ENCODE measurements at regions not wholly inside any gene's neighbourhood (a gene's known extent, or its start where the extent isn't known, plus 50 kb on each side); places are given as distances from the start of the nearest gene placed in this dataset.

GRCh38 chr5:119878712-119879111, 249.4 kb downstream of the FAM170A start:
- no peak for DNase-seq (ENCODE audit: low read depth in 4 of 4, low spot score in 3 of 4)

- no peak for DNase-seq (ENCODE audit: low read depth in 4 of 4, low spot score in 3 of 4)
These were observed 250.1 kb downstream of the FAM170A start for GRCh38 chr5:119879446-119879845.

GRCh38 chr5:119895066-119895465, 265.7 kb downstream of the FAM170A start:
- DNase-seq (ENCODE audit: low read depth in 4 of 4, low spot score in 3 of 4): no peak

- DNase-seq (ENCODE audit: low read depth in 4 of 4, low spot score in 3 of 4): no peak
These were observed 267.6 kb downstream of the FAM170A start for GRCh38 chr5:119896826-119897536.

GRCh38 chr5:119897537-119898370, 268.4 kb downstream of the FAM170A start:
- no peak for DNase-seq (ENCODE audit: low read depth in 4 of 4, low spot score in 3 of 4)

- DNase-seq (ENCODE audit: low read depth in 4 of 4, low spot score in 3 of 4): no peak
These were observed 270.6 kb downstream of the FAM170A start for GRCh38 chr5:119899981-119900380.

GRCh38 chr5:119902593-119902992, 273.2 kb downstream of the FAM170A start:
- DNase-seq (ENCODE audit: low read depth in 4 of 4, low spot score in 3 of 4): no peak

GRCh38 chr5:119913425-119913824, 284.1 kb downstream of the FAM170A start:
- DNase-seq (ENCODE audit: low read depth in 4 of 4, low spot score in 3 of 4): no peak

GRCh38 chr5:119919279-119919678, 289.9 kb downstream of the FAM170A start:
- no peak for DNase-seq (ENCODE audit: low read depth in 4 of 4, low spot score in 3 of 4)

GRCh38 chr5:119926301-119926700, 296.9 kb downstream of the FAM170A start:
- DNase-seq (ENCODE audit: low read depth in 4 of 4, low spot score in 3 of 4): no peak

GRCh38 chr5:119928974-119929373, 299.6 kb downstream of the FAM170A start:
- DNase-seq (ENCODE audit: low read depth in 4 of 4, low spot score in 3 of 4): no peak

- no peak for DNase-seq (ENCODE audit: low read depth in 4 of 4, low spot score in 3 of 4)
These were observed 301.1 kb downstream of the FAM170A start for GRCh38 chr5:119930490-119930889.

GRCh38 chr5:119943148-119943547, 313.8 kb downstream of the FAM170A start:
- DNase-seq (ENCODE audit: low read depth in 4 of 4, low spot score in 3 of 4): no peak

- DNase-seq (ENCODE audit: low read depth in 4 of 4, low spot score in 3 of 4): no peak
These were observed 316.3 kb downstream of the FAM170A start for GRCh38 chr5:119945691-119946090.

GRCh38 chr5:119948162-119948561, 318.8 kb downstream of the FAM170A start:
- no peak for DNase-seq (ENCODE audit: low read depth in 4 of 4, low spot score in 3 of 4)

GRCh38 chr5:119949426-119949999, 320.2 kb downstream of the FAM170A start:
- DNase-seq (ENCODE audit: low read depth in 4 of 4, low spot score in 3 of 4): no peak

- no peak for DNase-seq (ENCODE audit: low read depth in 4 of 4, low spot score in 3 of 4)
These were observed 322.1 kb downstream of the FAM170A start for GRCh38 chr5:119951330-119951934.

- DNase-seq (ENCODE audit: low read depth in 4 of 4, low spot score in 3 of 4): no peak
These were observed 324.1 kb downstream of the FAM170A start for GRCh38 chr5:119953474-119953873.

- no peak for DNase-seq (ENCODE audit: low read depth in 4 of 4, low spot score in 3 of 4)
These were observed 324.7 kb downstream of the FAM170A start for GRCh38 chr5:119954106-119954505.

- DNase-seq (ENCODE audit: low read depth in 4 of 4, low spot score in 3 of 4): no peak
These were observed 332.6 kb downstream of the FAM170A start for GRCh38 chr5:119961993-119962392.

- no peak for DNase-seq (ENCODE audit: low read depth in 4 of 4, low spot score in 3 of 4)
These were observed 336.7 kb downstream of the FAM170A start for GRCh38 chr5:119966028-119966427.
